Body of pancreas (tissue), 4 donors: ENCODE measurements at regions not wholly inside any gene's neighbourhood (a gene's known extent, or its start where the extent isn't known, plus 50 kb on each side); places are given as distances from the start of the nearest gene placed in this dataset.

Source experiments
- CTCF ChIP-seq, 7 experiments: fragments of 450-650 bp in 4 of 7; fragments of 200-600 bp in 3 of 7; sonication (generic) in 3 of 7; IDR thresholded peaks; one replicate each; pipeline ENCODE4 v1.5.1; 2016 to 2019; ENCODE audit warnings: antibody characterized with exemption in 7 of 7
- POLR2A ChIP-seq, 3 donors: fragments of 450-650 bp; IDR thresholded peaks; one replicate each; pipeline ENCODE4 v1.6.1; 2016; ENCODE audit warnings: antibody characterized with exemption in 3 of 3, mild to moderate bottlenecking in 2 of 3

GRCh38 chr7:85381212-85381611 is 194.4 kb upstream of the SEMA3D start:
- no peak for TF ChIP-seq CTCF (IDR thresholded peaks at IDR 0.05)
- no peak for TF ChIP-seq POLR2A (IDR thresholded peaks at IDR 0.05)
